Vagina (tissue), 2 donors: ENCODE measurements at regions not wholly inside any gene's neighbourhood (a gene's known extent, or its start where the extent isn't known, plus 50 kb on each side); places are given as distances from the start of the nearest gene placed in this dataset.

ENCODE experiments used
- CTCF ChIP-seq, 3 experiments: fragments of 450-650 bp in 2 of 3; fragments of 200-600 bp in 1 of 3; sonication (generic) in 1 of 3; IDR thresholded peaks; one replicate each; pipeline ENCODE4 v1.5.1; 2017 to 2019; ENCODE audit warnings: antibody characterized with exemption in 3 of 3, mild to moderate bottlenecking in 2 of 3, moderate library complexity in 2 of 3
- POLR2A ChIP-seq, 2 donors: fragments of 450-650 bp; IDR thresholded peaks; one replicate each; pipeline ENCODE4 v1.6.1; 2017; ENCODE audit warnings: antibody characterized with exemption in 2 of 2, mild to moderate bottlenecking in 2 of 2, moderate library complexity in 2 of 2
- POLR2AphosphoS5 ChIP-seq, 2 donors: sonication (generic); formaldehyde crosslinking; IDR thresholded peaks; one replicate each; pipeline ENCODE4 v1.9.0; 2017; ENCODE audit warnings: antibody characterized with exemption in 2 of 2, mild to moderate bottlenecking in 2 of 2, low read depth in 1 of 2; ENCODE audit not compliant: insufficient read depth in 1 of 2

- no peak for TF ChIP-seq CTCF (IDR thresholded peaks at IDR 0.05)
- no peak for TF ChIP-seq POLR2A (IDR thresholded peaks at IDR 0.05)
- TF ChIP-seq POLR2AphosphoS5 (IDR thresholded peaks at IDR 0.05; ENCODE audit: insufficient read depth in 1 of 2, low read depth in 1 of 2), result no peak
Observed at GRCh38 chr5:169439362-169439761, 138.4 kb upstream of the SLIT3 start.
